ENCODE measurements at regions not wholly inside any gene's neighbourhood (a gene's known extent, or its start where the extent isn't known, plus 50 kb on each side); places are given as distances from the start of the nearest gene placed in this dataset.

DNA sequence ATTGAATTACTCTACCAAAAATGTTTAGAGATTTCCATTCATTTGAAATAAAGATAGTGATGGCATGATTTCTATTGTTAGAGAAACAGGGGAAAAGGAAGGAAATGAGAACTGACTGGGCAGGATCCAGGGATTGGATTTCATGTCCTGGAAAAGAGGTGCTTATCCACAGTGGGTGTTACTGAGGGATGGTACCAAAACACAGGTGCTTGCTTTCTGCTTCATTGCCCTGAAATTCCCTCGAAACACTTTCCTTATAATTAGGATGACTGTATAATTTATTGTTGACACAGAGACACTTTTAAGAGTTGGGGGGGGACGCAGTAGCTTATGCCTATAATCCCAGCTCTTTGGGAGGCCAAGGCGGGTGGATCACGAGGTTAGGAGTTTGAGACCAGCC, 185.0 kb upstream of the KCNK2 start:
- no peak for TF ChIP-seq POLR2A (IDR thresholded peaks at IDR 0.05; ENCODE audit: low read depth, low read length)
- no peak for TF ChIP-seq TAF1 (IDR thresholded peaks at IDR 0.05; ENCODE audit: borderline replicate concordance, low read depth, low read length)
